ENCODE measurements at regions not wholly inside any gene's neighbourhood (a gene's known extent, or its start where the extent isn't known, plus 50 kb on each side); places are given as distances from the start of the nearest gene placed in this dataset.

GRCh38 chr14:99003646-99004045 is 268.4 kb downstream of the BCL11B start:
- no peak for TF ChIP-seq CTCF (conservative IDR thresholded peaks at IDR 0.05 in 1 of 2, IDR thresholded peaks at IDR 0.05 in 1 of 2; ENCODE audit: extremely low read depth in 1 of 2, insufficient read depth in 1 of 2, low read depth in 1 of 2, low read length in 2 of 2)
- TF ChIP-seq EZH2 (IDR thresholded peaks at IDR 0.05; ENCODE audit: borderline replicate concordance, low read length), result no peak

All from mammary epithelial cell (primary cell).